NCI-H748 (cell line): ENCODE measurements at regions not wholly inside any gene's neighbourhood (a gene's known extent, or its start where the extent isn't known, plus 50 kb on each side); places are given as distances from the start of the nearest gene placed in this dataset.
"Not testable (repeated sequence)": the region's sequence is repeated elsewhere in the genome, so short reads cannot be mapped to it uniquely, and the experiment has no call there.

Source experiments
- DNase-seq: peaks from one replicate; lab custom pipeline; 2025; ENCODE audit not compliant: unreplicated experiment; lab: John Stamatoyannopoulos, UW

DNA sequence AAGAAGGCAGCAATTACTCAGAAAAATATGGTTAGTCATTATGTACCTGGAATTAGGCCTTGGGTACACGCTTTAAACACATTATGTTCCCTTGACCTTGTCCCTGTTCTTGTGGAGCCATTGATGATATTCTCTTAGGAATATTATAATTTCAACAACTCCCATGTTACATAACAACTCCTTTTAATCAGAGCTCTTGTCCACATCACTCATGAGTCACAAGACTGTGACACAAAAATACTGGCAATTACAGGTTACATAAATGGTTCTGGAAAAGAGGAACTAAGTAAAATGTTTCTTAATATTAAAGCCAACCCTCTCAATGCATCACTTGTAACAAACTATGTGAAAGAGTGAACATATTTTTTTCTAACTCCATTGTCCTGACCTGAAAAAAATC lies 143.8 kb upstream of the PCLO start:
- no peak for DNase-seq

DNA sequence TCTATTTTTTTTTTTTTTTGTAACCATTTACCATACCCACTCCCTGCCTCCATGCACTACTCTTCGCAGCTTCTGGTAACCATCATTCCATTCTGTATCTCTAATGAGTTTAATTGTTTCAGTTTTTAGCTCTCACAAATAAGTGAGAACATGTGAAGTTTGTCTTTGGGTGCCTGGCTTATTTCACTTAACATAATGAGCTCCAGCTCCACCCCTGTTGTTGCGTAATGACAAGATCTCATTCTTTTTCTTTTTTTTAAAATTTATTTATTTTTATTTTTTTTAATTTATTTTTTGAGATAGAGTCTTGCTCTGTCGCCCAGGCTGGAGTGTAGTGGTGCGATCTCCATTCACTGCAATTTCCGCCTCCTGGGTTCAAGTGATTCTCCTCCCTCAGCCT lies 142.3 kb upstream of the PCLO start:
- no peak for DNase-seq

DNA sequence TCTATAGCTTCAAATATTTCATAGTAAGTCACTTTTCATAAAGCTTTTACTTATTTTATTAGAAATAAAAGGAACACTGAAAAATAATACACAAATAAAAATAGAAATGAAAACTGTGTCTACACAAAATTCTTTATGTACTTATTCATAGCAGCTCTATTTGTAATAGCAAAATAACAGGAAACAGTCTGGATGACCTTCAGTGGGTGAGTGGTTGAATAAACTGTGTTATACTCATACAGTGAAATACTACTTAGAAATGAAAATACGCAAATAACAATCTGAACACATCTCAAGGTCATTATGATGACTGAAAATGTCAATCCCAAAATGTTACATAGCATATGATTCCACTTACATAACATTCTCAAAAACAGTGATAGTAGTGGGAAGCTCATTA lies 138.7 kb upstream of the PCLO start:
- no peak for DNase-seq

DNA sequence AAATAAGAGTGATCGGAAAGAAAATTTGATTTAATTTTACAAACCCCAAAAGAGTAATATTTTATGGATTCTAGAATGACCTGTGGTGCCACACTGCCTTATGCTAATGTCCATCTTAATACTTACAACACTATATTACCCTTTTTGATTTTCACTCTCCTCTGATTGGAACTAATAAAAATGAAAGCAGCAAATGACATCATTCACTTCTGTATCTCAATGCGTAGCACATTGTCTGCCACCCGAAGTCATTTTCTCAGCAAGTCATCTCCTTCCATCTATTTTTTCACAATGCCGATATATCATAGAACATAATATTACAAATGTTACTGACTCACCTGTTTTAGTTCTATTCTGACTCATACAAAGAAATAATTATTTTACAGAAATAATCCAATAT lies 127.5 kb upstream of the PCLO start:
- DNase-seq = no peak

DNA sequence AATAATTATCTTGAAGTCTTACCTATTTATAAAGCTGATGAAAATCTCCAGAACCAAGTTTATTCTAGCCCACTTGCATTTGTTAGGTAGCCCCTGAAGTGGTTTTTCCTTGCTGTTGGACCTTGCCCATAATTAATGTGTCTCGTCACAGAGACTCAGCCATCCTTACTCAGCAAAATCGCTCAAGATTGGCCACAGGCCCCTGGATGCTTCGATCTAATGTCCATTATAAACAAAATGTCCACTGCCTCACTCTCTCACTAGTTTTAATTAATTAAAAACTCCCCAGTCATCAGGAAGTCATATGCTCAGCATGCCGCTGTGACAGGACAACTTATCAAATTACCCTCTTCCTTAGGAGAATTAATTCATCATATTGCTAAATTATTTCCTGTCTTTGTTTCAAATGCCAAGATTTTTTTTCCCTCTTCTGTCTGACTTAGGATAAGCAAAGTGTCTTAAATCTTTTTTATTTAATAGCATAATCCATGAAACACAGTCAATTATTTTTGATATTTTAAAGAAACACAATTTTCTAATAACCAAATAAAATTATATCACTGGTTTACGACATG lies 126.8 kb upstream of the PCLO start:
- no peak for DNase-seq

DNA sequence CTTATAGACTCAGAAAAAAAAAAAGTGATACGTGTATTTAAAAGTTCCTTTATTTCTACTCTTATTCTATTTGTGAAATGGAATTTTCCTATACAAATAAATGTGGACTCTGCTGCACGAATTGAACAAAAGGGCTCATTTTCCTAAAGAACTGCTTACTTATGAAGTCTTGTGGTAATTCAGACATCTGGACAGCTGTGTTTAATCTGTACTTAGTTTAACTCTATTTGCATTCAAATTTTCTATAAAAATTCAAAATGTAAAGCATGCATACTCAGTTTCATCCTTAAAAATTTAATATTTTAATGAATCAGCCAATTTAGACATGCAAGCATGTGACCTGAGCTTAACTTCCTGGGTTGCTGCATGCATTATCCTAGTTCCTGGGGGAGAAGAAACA lies 118.0 kb upstream of the PCLO start:
- DNase-seq = no peak

DNA sequence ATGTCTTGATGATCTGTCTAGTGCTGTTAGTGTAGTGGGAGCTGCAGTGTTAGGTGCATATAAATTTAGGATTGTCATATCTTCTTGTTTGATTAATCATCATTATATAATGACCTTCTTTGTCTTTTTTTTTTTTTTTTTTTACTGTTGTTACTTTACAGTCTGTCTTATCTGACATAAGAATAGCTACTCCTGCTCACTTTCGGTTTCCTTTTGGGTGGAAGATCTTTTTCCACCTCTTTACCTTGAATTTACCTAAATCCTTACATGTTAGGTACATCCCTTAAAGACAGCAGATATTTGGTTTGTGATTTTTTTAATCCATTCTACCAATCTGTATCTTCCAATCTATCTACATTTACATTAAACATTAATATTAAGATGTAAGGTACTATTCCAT lies 113.6 kb upstream of the PCLO start:
- DNase-seq = no peak

DNA sequence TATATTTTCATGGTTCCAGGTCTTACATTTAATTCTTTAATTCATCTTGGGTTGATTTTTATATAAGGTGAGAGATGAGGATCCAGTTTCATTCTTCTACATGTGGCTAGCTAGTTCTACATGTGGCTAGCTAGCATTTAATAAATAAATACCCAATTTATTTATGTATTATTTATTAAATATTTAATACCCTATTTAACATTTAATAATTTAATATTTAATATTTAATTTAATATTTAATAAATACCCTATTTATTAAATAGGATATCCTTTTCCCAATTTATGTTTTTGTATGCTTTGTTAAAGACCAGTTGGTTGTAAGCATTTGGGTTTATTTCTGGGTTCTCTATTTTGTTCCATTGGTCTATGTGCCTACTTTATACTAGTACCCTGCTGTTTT lies 111.0 kb upstream of the PCLO start:
- DNase-seq = no peak

DNA sequence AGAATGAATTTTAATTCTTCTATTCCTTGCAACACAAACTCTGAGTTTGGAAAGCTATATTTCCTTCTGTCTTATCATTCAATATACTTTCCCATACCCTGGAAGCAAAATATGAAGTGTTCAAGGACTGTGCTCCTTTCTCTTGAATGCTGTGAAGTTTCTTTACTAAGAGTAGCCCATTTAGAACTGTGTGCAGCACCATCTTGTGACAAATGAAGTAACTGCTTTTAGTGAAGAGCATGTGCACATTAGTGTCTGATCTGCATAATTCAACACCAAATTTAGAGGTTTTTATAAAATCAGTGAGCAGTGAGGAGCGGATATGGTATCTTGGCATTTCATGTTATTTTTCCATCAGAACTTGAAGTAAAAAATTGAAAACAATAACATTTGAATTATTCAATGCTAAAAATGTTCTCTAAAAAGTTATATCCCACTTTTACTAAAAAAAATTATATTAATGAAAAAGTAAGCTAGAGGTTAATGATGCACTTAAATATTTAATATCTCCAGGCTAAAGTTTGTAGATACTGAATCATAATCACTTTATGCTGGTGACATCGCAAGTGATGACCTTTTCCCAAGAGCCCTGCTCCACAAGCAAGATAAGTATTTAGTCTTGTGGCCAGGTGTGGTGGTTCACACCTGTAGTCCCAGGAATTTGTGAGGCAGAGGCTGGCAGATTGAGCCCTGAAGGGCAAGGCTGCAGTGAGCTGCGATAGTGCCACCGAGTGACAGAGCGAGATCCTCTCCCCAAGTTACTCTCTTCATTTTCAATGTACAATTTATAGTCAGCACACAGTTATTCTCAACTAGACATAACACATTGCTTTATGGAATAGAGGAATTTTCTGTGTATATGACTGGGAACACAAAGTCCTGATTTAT lies 108.8 kb upstream of the PCLO start:
- peak; percentile 62 for DNase-seq

DNA sequence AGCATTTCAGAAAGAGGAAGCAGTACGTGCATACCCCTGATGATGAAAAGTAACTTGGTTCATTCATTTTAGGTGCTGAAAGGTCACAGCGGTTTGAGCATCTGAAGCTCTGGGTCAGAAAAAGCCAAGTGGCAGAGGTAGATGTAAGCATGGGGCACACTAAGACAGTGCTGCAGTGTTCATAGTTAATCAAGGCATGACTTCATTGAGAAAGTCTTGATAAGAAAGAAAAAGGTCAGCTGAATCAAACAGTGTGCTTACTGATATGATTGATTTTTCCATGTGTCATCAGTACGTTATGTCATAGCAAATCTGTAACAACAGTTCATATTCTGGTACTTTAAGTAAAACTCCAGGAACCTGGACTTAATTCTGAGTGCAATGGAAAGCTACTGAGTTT lies 107.7 kb upstream of the PCLO start:
- no peak for DNase-seq

DNA sequence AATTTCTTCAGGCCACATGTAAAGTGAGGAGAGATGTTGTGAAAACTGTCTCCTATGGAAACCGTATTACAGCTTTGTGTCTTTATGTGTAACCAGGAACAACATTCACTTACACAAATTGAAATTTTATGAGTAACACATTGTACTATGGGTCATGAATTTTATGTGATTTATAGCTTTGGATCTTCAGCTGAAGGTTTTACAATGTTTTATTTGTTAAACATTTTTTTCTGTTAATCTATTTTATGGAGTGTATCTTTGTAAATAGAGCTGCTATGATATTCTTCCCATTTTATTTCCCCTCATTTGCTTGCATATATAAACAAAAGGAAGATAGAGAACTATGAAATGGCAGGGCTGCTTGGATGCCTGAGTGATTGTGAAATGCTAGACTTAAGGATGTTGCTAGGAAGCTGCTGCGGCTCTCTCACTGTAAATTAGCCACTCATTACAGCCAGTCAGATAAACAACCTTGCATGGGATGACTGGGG lies 104.5 kb upstream of the PCLO start:
- DNase-seq = peak; percentile 95

DNA sequence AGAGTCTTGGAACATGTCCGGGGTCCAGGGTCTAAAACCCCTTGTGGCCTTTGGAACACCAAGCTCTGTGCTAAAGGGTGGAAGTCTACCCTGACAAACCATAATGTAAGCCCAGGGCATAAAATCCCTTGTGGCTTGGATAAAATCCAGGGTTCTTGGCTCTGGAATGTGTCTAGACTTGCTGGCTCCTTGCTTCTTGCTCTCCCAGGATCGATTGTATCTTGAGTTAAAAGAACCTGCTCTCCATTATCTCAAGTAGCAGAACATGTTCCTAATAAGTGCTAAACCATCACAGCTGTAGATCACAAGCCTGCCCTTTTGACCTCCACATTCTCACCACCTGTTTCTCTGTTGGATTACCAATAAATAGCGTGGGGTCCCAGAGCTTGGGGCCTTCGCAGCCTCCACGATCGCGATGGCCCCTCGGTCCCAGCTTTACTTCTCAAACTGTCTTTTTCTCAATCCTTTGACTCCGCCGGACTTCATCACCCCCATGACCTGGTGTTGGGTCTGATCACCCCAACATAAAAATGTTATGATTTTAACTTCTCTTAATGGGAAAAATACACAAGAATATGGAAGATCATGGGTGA lies 100.9 kb upstream of the PCLO start:
- DNase-seq = not testable (repeated sequence)

DNA sequence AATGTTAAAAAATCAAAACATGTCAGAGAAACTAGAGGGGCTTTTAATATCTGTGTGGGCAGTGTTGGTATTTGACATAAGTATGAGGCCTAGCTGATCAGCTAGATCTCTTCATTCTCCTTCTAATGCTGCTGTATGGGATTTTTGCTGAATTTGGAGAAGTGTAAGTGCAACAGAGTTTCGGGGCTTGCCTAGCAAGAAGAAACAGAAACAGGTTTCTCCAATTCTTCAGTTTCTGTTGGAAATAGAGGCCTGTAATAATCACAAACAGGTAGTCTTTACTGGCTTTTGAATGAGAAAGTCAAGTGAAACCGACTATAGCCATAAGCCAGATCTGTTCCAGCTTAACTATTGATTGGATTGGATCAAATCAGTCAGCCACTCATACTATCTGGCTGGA lies 96.4 kb upstream of the PCLO start:
- no peak for DNase-seq

DNA sequence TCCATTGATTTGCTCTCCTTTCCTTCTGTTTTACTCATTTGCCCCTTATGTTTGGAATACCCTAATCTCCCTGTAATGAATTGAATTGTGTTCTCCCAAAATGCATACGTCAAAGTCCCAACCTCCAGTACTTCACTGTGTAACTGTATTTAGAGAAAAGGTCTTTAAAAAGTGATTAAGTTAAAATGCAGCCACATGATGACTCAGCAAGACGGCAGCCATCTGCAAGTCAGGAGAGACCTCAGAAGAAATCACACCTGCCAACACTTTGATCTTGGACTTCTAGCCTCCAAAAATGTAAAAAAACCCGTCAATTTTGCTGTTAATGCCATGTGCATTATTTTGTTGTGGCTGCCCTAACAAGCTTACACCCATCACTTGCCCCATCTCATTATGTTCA lies 85.3 kb upstream of the PCLO start:
- no peak for DNase-seq

DNA sequence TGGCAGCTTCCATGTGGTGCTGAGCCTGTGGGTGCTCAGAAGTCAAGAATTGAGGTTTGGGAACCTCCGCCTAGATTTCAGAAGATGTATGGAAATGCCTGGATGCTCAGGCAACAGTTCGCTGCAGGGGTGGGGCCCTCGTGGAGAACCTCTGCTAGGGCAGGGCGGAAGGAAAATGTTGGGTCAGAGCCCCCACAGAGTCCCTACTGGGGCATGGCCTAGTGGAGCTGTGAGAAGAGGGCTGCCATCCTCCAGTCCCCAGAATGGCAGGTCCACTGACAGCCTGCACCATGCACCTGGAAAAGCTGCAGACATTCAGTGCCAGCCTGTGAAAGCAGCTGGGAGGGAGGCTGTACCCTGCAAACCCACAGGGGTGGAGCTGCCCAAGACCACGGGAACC lies 56.5 kb upstream of the PCLO start:
- DNase-seq = not testable (repeated sequence)

DNA sequence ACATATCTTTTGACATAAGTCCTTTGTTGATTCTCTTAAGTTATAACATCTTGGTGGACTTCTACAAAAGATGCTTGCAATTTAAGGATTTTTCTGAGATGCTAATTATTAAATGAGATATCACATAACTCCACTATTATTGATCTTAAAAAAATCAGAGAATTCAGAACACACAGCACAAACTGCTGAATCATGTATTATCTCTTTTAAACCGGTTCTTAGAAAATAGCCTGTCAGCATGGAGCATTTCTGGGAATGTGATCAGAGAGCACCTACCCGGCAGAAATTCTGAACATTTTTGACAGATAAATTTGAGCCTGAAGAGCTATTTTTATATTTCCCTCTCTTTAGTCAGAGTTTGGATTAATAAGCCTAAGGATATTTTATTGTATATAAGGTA lies 50.2 kb upstream of the PCLO start:
- DNase-seq = no peak
